ENCODE measurements at regions not wholly inside any gene's neighbourhood (a gene's known extent, or its start where the extent isn't known, plus 50 kb on each side); places are given as distances from the start of the nearest gene placed in this dataset.

GRCh38 chr20:11724097-11724496 lies 193.6 kb upstream of the BTBD3 start:
- no peak for TF ChIP-seq CTCF (IDR thresholded peaks at IDR 0.05)
- Histone ChIP-seq H3K4me1 (no peaks in the 10 kb centered on the region), H3K4me3 (no peak overlapping the region), H3K27me3 (no peaks in the 10 kb centered on the region), H3K9me3 (no peaks in the 10 kb centered on the region), H3K27ac (no peak overlapping the region), H3K36me3 (no peaks in the 10 kb centered on the region)
- DNase-seq (ENCODE audit: low spot score): no peak

- no peaks in the 10 kb centered on the region for H3K27me3 ChIP-seq
- DNase-seq (ENCODE audit: low spot score): no peak
Observed at GRCh38 chr20:11726026-11726425, 191.7 kb upstream of the BTBD3 start.

DNA sequence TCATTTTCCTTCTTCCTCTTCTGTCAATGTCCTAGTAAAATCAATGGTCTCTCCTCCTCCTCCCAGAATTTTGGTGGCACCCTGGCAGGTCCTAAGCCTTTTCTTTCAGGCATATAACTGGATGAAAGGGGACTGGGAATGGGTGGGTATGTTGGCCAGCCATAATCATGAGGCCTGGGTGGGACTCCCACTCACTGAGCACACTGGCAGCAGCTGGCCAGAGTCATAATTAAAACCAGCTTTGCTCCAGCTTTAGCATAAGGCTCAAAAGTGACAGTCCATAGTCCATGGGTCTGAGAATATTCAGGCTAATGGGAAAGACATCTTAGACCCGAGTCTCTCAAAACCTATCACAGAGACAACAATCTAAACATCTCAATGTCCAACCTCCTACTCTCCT lies 190.0 kb upstream of the BTBD3 start:
- Histone ChIP-seq H3K27me3 (no peaks in the 10 kb centered on the region), H3K27ac (no peak overlapping the region), H3K4me3 (no peak overlapping the region), H3K9me3 (no peaks in the 10 kb centered on the region), H3K4me1 (no peaks in the 10 kb centered on the region), H3K36me3 (no peaks in the 10 kb centered on the region)
- no peak for TF ChIP-seq CTCF (IDR thresholded peaks at IDR 0.05)
- no peak for DNase-seq (ENCODE audit: low spot score)

More at GRCh38 chr20:11726026-11726425, 191.7 kb upstream of the BTBD3 start:
- H3K4me1 ChIP-seq: no peaks in the 10 kb centered on the region
- TF ChIP-seq CTCF (IDR thresholded peaks at IDR 0.05): no peak
- H3K4me3 ChIP-seq: no peak overlapping the region
- no peak overlapping the region for H3K27ac ChIP-seq
- H3K9me3 ChIP-seq: no peaks in the 10 kb centered on the region
- H3K36me3 ChIP-seq: no peaks in the 10 kb centered on the region

- H3K36me3 ChIP-seq: no peaks in the 10 kb centered on the region
- H3K27ac ChIP-seq: no peak overlapping the region
- no peak for DNase-seq (ENCODE audit: low spot score)
- H3K4me3 ChIP-seq: no peak overlapping the region
- TF ChIP-seq CTCF (IDR thresholded peaks at IDR 0.05): no peak
- H3K4me1 ChIP-seq: no peaks in the 10 kb centered on the region
- H3K9me3 ChIP-seq: no peaks in the 10 kb centered on the region
- no peaks in the 10 kb centered on the region for H3K27me3 ChIP-seq
Observed at GRCh38 chr20:11728937-11729336, 188.8 kb upstream of the BTBD3 start.

DNA sequence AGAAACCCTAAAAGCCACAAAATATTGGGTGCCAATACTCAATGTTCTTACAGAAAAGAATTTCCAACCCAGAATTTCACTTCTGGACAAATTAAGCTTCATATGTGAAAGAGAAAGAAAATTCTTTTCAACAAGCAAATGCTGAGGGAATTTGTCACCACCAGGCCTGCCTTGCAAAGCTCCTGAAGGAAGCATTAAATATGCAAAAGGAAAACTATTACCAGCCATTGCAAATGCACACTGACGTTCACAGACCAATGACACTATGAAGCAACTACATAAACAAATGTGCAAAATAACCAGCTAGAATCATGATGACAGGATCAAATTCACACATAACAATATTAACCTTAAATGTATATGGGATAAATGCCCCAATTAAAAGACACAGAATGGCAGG lies 187.9 kb upstream of the BTBD3 start:
- Histone ChIP-seq H3K27me3 (no peaks in the 10 kb centered on the region), H3K27ac (no peak overlapping the region), H3K4me3 (no peak overlapping the region), H3K36me3 (no peaks in the 10 kb centered on the region), H3K4me1 (no peaks in the 10 kb centered on the region), H3K9me3 (no peaks in the 10 kb centered on the region)
- no peak for DNase-seq (ENCODE audit: low spot score)
- no peak for TF ChIP-seq CTCF (IDR thresholded peaks at IDR 0.05)

DNA sequence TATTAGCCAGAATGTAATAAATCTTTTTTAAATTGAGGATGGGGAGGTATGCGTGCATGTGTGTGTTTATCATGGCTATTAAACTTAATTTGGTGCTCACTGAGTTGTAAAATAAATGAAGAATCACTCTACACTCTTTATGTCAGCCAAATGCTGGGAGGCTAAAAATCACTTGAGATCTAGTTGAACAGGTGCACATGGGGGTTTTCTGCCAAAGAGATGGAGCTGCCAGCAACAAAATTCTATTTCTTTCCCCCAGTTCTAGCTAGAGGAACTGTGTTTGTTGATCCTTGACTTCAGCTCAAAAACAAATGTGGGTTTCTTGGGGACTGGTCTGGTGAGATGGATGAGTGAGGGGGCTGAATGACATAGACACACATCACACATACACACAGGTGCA lies 183.3 kb upstream of the BTBD3 start:
- H3K36me3 ChIP-seq: no peaks in the 10 kb centered on the region
- no peak for TF ChIP-seq CTCF (IDR thresholded peaks at IDR 0.05)

More for the DNA sequence above, 183.3 kb upstream of the BTBD3 start:
- H3K27me3 ChIP-seq: no peaks in the 10 kb centered on the region
- no peaks in the 10 kb centered on the region for H3K9me3 ChIP-seq
- no peak overlapping the region for H3K4me3 ChIP-seq
- no peaks in the 10 kb centered on the region for H3K4me1 ChIP-seq
- no peak for DNase-seq (ENCODE audit: low spot score)
- no peak overlapping the region for H3K27ac ChIP-seq

All from right atrium auricular region (tissue), 2 donors.